ENCODE measurements at regions not wholly inside any gene's neighbourhood (a gene's known extent, or its start where the extent isn't known, plus 50 kb on each side); places are given as distances from the start of the nearest gene placed in this dataset.

DNA sequence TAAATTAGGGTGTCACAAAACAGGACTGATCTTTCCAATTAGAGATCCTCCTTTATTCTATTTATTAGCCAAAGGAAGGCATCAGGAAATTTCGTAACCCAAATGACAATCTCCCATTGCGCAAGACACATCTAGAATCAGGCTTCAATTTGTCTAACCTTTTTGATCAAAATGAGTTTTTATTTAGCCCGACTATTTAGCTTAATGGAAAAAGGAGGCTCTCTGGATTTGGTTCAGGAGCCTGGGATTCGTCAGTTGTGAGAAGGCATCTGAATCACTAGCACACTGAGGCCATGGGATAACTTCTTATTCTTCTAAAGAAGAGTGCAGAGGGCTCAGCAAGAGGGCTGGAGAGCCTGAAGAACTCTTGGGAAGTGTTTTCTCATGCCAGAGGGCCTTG lies 332.1 kb upstream of the ETAA1 start:
- TF ChIP-seq, protein P1, sequence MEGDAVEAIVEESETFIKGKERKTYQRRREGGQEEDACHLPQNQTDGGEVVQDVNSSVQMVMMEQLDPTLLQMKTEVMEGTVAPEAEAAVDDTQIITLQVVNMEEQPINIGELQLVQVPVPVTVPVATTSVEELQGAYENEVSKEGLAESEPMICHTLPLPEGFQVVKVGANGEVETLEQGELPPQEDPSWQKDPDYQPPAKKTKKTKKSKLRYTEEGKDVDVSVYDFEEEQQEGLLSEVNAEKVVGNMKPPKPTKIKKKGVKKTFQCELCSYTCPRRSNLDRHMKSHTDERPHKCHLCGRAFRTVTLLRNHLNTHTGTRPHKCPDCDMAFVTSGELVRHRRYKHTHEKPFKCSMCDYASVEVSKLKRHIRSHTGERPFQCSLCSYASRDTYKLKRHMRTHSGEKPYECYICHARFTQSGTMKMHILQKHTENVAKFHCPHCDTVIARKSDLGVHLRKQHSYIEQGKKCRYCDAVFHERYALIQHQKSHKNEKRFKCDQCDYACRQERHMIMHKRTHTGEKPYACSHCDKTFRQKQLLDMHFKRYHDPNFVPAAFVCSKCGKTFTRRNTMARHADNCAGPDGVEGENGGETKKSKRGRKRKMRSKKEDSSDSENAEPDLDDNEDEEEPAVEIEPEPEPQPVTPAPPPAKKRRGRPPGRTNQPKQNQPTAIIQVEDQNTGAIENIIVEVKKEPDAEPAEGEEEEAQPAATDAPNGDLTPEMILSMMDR (IDR thresholded peaks at IDR 0.05): no peak
- no peak for TF ChIP-seq POLR2AphosphoS5 (IDR thresholded peaks at IDR 0.05)
- no peak for TF ChIP-seq POLR2A (IDR thresholded peaks at IDR 0.05; ENCODE audit: low read depth)

All from esophagus muscularis mucosa (tissue), 3 donors.